Activated T-cell treated with anti-CD3 and anti-CD28 coated beads for 1 hour (primary cell): ENCODE measurements at regions not wholly inside any gene's neighbourhood (a gene's known extent, or its start where the extent isn't known, plus 50 kb on each side); places are given as distances from the start of the nearest gene placed in this dataset.

Experiments
- DNase-seq: peaks from one replicate; pipeline ENCODE4 v3.0.0-alpha.2; 2020; ENCODE audit warnings: low read depth

- DNase-seq: no peak
These were observed 155.5 kb downstream of the PMP22 start for GRCh38 chr17:15109608-15110007.

- no peak for DNase-seq
These were observed 156.1 kb downstream of the PMP22 start for GRCh38 chr17:15108992-15109391.

- no peak for DNase-seq
These were observed 158.6 kb downstream of the PMP22 start for GRCh38 chr17:15106540-15106939.

- DNase-seq: no peak
These were observed 161.3 kb downstream of the PMP22 start for GRCh38 chr17:15103785-15104184.

- no peak for DNase-seq
These were observed 164.0 kb downstream of the PMP22 start for GRCh38 chr17:15101175-15101574.

- no peak for DNase-seq
These were observed 168.6 kb downstream of the PMP22 start for GRCh38 chr17:15096511-15096910.

GRCh38 chr17:15095935-15096334 is 169.2 kb downstream of the PMP22 start:
- DNase-seq: no peak

- no peak for DNase-seq
These were observed 172.4 kb downstream of the PMP22 start for GRCh38 chr17:15092762-15093161.

GRCh38 chr17:15092261-15092660 is 172.9 kb downstream of the PMP22 start:
- DNase-seq: no peak

GRCh38 chr17:15091825-15092224 is 173.3 kb downstream of the PMP22 start:
- no peak for DNase-seq

GRCh38 chr17:15090533-15090932 is 174.6 kb downstream of the PMP22 start:
- DNase-seq: no peak

- DNase-seq: no peak
These were observed 177.2 kb downstream of the PMP22 start for GRCh38 chr17:15087946-15088345.

- DNase-seq: no peak
These were observed 178.3 kb downstream of the PMP22 start for GRCh38 chr17:15086776-15087295.

- no peak for DNase-seq
These were observed 179.0 kb downstream of the PMP22 start for GRCh38 chr17:15085890-15086677.

GRCh38 chr17:15083225-15083624 is 181.9 kb downstream of the PMP22 start:
- DNase-seq: no peak

- DNase-seq: no peak
These were observed 184.1 kb downstream of the PMP22 start for GRCh38 chr17:15081008-15081407.

- no peak for DNase-seq
These were observed 186.6 kb downstream of the PMP22 start for GRCh38 chr17:15078570-15078969.

GRCh38 chr17:15076991-15077663 is 188.0 kb downstream of the PMP22 start:
- no peak for DNase-seq

GRCh38 chr17:15051933-15052332 is 213.2 kb downstream of the PMP22 start:
- no peak for DNase-seq

GRCh38 chr17:15049795-15050160 is 215.3 kb downstream of the PMP22 start:
- DNase-seq: no peak

GRCh38 chr17:15048933-15049794 is 216.0 kb downstream of the PMP22 start:
- no peak for DNase-seq

GRCh38 chr17:15048381-15048780 is 216.7 kb downstream of the PMP22 start:
- DNase-seq: no peak

GRCh38 chr17:15042311-15042710 is 222.8 kb downstream of the PMP22 start:
- DNase-seq: no peak
